ENCODE measurements at regions not wholly inside any gene's neighbourhood (a gene's known extent, or its start where the extent isn't known, plus 50 kb on each side); places are given as distances from the start of the nearest gene placed in this dataset.

DNA sequence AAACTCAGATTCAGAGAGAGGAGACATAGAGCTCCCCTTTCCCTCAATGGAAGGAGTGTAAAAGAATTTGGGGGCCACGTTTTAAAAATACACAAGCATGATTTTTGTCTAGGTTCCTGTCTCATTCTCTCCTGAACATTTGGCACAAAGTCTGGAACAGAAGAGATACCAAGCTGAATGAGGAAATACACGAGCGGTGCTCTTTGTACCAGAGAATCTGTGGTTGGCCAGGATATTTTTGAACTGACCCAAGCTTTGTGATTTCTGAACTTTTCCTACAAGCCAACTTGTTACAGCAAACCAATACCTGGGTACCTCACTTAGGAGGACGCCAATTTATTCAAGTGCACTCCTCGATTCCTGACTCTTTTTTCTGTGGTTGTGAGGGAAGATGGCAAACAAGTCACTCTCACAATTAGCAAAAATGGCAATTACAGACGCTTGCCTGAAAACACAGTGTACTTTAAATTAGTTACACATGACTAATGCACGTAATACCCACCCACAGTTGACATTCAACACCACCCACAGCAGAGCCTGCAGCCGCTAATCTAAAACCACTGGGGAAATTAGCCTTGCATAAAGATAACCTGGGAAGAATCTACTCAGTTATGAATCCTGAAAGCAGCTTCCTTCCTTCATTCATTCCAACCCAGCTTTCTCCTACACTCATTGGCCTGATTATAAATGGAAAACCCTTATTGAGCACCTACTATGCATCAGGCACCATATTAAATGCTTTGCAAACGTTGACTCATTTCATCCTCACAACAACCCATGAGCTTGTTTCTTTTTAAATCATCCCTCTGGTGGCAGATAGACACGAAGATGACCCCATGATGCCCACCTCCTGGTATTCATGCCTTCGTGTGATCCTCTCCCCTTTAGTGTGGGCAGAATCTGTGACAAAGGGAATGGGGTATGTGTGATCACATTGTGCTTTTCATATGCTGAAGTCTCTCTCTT lies 293.5 kb downstream of the KBTBD8 start:
- TF ChIP-seq EP300 (IDR thresholded peaks at IDR 0.05; ENCODE audit: borderline replicate concordance in 1 of 2, low read depth in 2 of 2, low read length in 2 of 2) (no peak), EZH2 (IDR thresholded peaks at IDR 0.05; ENCODE audit: low read depth, low read length, severe bottlenecking) (no peak), CTCF (IDR thresholded peaks at IDR 0.05; ENCODE audit: control extremely low read depth in 1 of 3, insufficient read depth in 1 of 3, low read depth in 1 of 3, low read length in 3 of 3) (no peak), SP2 (IDR thresholded peaks at IDR 0.05; ENCODE audit: low read length) (no peak), SAP30 (IDR thresholded peaks at IDR 0.05; ENCODE audit: insufficient read depth, insufficient replicate concordance, low read length) (no peak)
- TF ChIP-seq, protein P1, sequence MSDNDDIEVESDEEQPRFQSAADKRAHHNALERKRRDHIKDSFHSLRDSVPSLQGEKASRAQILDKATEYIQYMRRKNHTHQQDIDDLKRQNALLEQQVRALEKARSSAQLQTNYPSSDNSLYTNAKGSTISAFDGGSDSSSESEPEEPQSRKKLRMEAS (IDR thresholded peaks at IDR 0.05), result no peak

Measured in H1 (cell line).